22Rv1 (cell line): ENCODE measurements at regions not wholly inside any gene's neighbourhood (a gene's known extent, or its start where the extent isn't known, plus 50 kb on each side); places are given as distances from the start of the nearest gene placed in this dataset.

Experiments
- ZFX ChIP-seq: fragments of 450-650 bp; IDR thresholded peaks from 2 replicates; pipeline ENCODE4 v1.6.1; 2017; ENCODE audit warnings: antibody characterized with exemption, borderline replicate concordance
- TF ChIP-seq, protein P1 (sequence below): fragments of 450-650 bp; IDR thresholded peaks from 2 replicates; pipeline ENCODE4 v1.5.1; 2017; ENCODE audit warnings: mild to moderate bottlenecking

DNA sequence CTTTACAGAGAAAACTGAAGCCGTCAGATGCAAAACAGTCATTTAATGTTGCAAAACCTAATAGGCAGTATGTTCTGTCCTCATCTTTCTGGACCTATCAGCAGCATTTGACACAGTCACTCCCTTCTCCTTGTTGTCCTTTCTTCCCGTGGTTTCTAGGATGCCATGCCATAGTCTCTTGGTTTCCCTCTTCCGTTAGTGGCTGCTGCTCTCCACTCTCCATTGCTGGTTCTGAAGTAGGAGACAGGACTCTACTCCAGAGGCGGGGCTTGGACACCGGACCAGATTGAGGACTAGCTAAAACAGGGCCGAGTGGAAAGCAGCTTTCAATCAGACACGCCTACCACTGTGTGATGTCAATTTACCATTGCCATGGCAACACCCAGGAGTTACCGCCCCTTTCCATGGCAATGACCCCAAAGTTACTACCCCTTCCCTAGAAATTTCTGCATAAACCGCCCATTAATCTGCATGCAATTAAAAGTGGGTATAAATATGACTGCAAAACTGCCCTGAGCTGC is 88.8 kb upstream of the CCDC160 start:
- TF ChIP-seq, protein P1, sequence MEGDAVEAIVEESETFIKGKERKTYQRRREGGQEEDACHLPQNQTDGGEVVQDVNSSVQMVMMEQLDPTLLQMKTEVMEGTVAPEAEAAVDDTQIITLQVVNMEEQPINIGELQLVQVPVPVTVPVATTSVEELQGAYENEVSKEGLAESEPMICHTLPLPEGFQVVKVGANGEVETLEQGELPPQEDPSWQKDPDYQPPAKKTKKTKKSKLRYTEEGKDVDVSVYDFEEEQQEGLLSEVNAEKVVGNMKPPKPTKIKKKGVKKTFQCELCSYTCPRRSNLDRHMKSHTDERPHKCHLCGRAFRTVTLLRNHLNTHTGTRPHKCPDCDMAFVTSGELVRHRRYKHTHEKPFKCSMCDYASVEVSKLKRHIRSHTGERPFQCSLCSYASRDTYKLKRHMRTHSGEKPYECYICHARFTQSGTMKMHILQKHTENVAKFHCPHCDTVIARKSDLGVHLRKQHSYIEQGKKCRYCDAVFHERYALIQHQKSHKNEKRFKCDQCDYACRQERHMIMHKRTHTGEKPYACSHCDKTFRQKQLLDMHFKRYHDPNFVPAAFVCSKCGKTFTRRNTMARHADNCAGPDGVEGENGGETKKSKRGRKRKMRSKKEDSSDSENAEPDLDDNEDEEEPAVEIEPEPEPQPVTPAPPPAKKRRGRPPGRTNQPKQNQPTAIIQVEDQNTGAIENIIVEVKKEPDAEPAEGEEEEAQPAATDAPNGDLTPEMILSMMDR: no peak
- no peak for TF ChIP-seq ZFX
